GM12872 (cell line): ENCODE measurements at regions not wholly inside any gene's neighbourhood (a gene's known extent, or its start where the extent isn't known, plus 50 kb on each side); places are given as distances from the start of the nearest gene placed in this dataset.

Experiments used
- CTCF ChIP-seq: IDR thresholded peaks from 3 replicates; pipeline ENCODE4 v1.5.1; 2011; ENCODE audit warnings: low read depth, mild to moderate bottlenecking, low read length, moderate library complexity; ENCODE audit not compliant: insufficient read depth

- TF ChIP-seq CTCF, result no peak
These were observed 111.8 kb upstream of the DPH6 start for GRCh38 chr15:35657679-35658311.

- TF ChIP-seq CTCF, result no peak
These were observed 118.0 kb upstream of the DPH6 start for GRCh38 chr15:35663956-35664355.

- no peak for TF ChIP-seq CTCF
These were observed 120.1 kb upstream of the DPH6 start for GRCh38 chr15:35665896-35666536.

GRCh38 chr15:35667908-35668307, 121.9 kb upstream of the DPH6 start:
- TF ChIP-seq CTCF, result no peak

- TF ChIP-seq CTCF, result no peak
These were observed 123.1 kb upstream of the DPH6 start for GRCh38 chr15:35669021-35669420.

GRCh38 chr15:35669432-35670045, 123.6 kb upstream of the DPH6 start:
- no peak for TF ChIP-seq CTCF

GRCh38 chr15:35671197-35671596, 125.2 kb upstream of the DPH6 start:
- TF ChIP-seq CTCF, result no peak
